DMS153 treated with DMSO at 0.1 percent for 48 hours (cell line): ENCODE measurements at regions not wholly inside any gene's neighbourhood (a gene's known extent, or its start where the extent isn't known, plus 50 kb on each side); places are given as distances from the start of the nearest gene placed in this dataset.
"Not testable (repeated sequence)": the region's sequence is repeated elsewhere in the genome, so short reads cannot be mapped to it uniquely, and the experiment has no call there.

ENCODE experiments used
- DNase-seq: peaks from one replicate; lab custom pipeline; 2025; ENCODE audit not compliant: unreplicated experiment; lab: John Stamatoyannopoulos, UW

- DNase-seq: no peak
These were observed 390.1 kb downstream of the ZFHX3 start for GRCh38 chr16:72657791-72658190.

GRCh38 chr16:72657164-72657563, 390.8 kb downstream of the ZFHX3 start:
- no peak for DNase-seq

- no peak for DNase-seq
These were observed 393.4 kb downstream of the ZFHX3 start for GRCh38 chr16:72654535-72654934.

GRCh38 chr16:72649254-72649944, 398.5 kb downstream of the ZFHX3 start:
- no peak for DNase-seq

GRCh38 chr16:72646615-72647014, 401.3 kb downstream of the ZFHX3 start:
- no peak for DNase-seq

- DNase-seq: no peak
These were observed 402.4 kb downstream of the ZFHX3 start for GRCh38 chr16:72645538-72645937.

- no peak for DNase-seq
These were observed 403.0 kb downstream of the ZFHX3 start for GRCh38 chr16:72644911-72645310.

GRCh38 chr16:72639494-72639893, 408.4 kb downstream of the ZFHX3 start:
- DNase-seq: no peak

GRCh38 chr16:72637306-72637705, 410.6 kb downstream of the ZFHX3 start:
- no peak for DNase-seq

GRCh38 chr16:72635694-72636093, 412.2 kb downstream of the ZFHX3 start:
- no peak for DNase-seq

- DNase-seq: no peak
These were observed 412.8 kb downstream of the ZFHX3 start for GRCh38 chr16:72635104-72635503.

GRCh38 chr16:72627182-72627896, 420.6 kb downstream of the ZFHX3 start:
- DNase-seq: not testable (repeated sequence)

- no peak for DNase-seq
These were observed 421.3 kb downstream of the ZFHX3 start for GRCh38 chr16:72626623-72627022.

GRCh38 chr16:72621651-72622050, 426.3 kb downstream of the ZFHX3 start:
- DNase-seq: no peak

- DNase-seq: no peak
These were observed 427.1 kb downstream of the ZFHX3 start for GRCh38 chr16:72620853-72621252.

GRCh38 chr16:72620348-72620747, 427.6 kb downstream of the ZFHX3 start:
- DNase-seq: no peak

- DNase-seq: no peak
These were observed 432.1 kb downstream of the ZFHX3 start for GRCh38 chr16:72615856-72616255.

GRCh38 chr16:72612718-72613117, 435.2 kb downstream of the ZFHX3 start:
- DNase-seq: no peak

GRCh38 chr16:72612256-72612655, 435.7 kb downstream of the ZFHX3 start:
- DNase-seq: no peak

- no peak for DNase-seq
These were observed 438.0 kb upstream of the PMFBP1 start for GRCh38 chr16:72609933-72610332.

GRCh38 chr16:72609066-72609465, 437.1 kb upstream of the PMFBP1 start:
- no peak for DNase-seq

GRCh38 chr16:72604375-72604774, 432.4 kb upstream of the PMFBP1 start:
- no peak for DNase-seq

- DNase-seq: no peak
These were observed 430.5 kb upstream of the PMFBP1 start for GRCh38 chr16:72602499-72602898.
